MM.1S (cell line): ENCODE measurements at regions not wholly inside any gene's neighbourhood (a gene's known extent, or its start where the extent isn't known, plus 50 kb on each side); places are given as distances from the start of the nearest gene placed in this dataset.

Experiments
- DNase-seq: peaks from one replicate; pipeline ENCODE4 v3.0.0-alpha.2; 2015
- H2AFZ ChIP-seq: fragments of 300-600 bp; sonication (generic); 2 replicates; pipeline ENCODE4 v1.6.0; 2016; ENCODE audit warnings: antibody characterized with exemption, low read length
- H3F3A ChIP-seq: fragments of 300-600 bp; sonication (generic); 2 replicates; pipeline ENCODE4 v1.6.1; 2016; ENCODE audit warnings: mild to moderate bottlenecking, antibody characterized with exemption, low read length, moderate library complexity, mixed read lengths; ENCODE audit not compliant: insufficient read depth
- H3K27ac ChIP-seq: fragments of 300-600 bp; sonication (generic); 2 replicates; pipeline ENCODE4 v1.5.1; 2016; ENCODE audit warnings: mild to moderate bottlenecking, low read length
- H3K27me3 ChIP-seq: fragments of 300-600 bp; sonication (generic); replicated peaks from 2 replicates; pipeline ENCODE4 v1.6.0; 2016; ENCODE audit warnings: low read length; ENCODE audit not compliant: insufficient read depth
- H3K36me3 ChIP-seq: fragments of 300-600 bp; sonication (generic); replicated peaks from 2 replicates; pipeline ENCODE4 v1.6.1; 2016; ENCODE audit warnings: mild to moderate bottlenecking, low read length, mixed read lengths; ENCODE audit not compliant: insufficient read depth
- H3K4me1 ChIP-seq: fragments of 300-600 bp; sonication (generic); 2 replicates; pipeline ENCODE4 v1.6.1; 2016; ENCODE audit warnings: low read length, mixed read lengths
- H3K4me2 ChIP-seq: fragments of 300-600 bp; sonication (generic); 2 replicates; pipeline ENCODE4 v1.6.0; 2016; ENCODE audit warnings: low read depth, low read length
- H3K4me3 ChIP-seq: fragments of 300-600 bp; sonication (generic); 2 replicates; pipeline ENCODE4 v1.5.1; 2016; ENCODE audit warnings: low read length, mixed read lengths
- H3K79me2 ChIP-seq: fragments of 300-600 bp; sonication (generic); 2 replicates; pipeline ENCODE4 v1.6.1; 2016; ENCODE audit warnings: mixed run types, low read length, mixed read lengths
- H3K9ac ChIP-seq: fragments of 300-600 bp; sonication (generic); 2 replicates; pipeline ENCODE4 v1.6.1; 2016; ENCODE audit warnings: low read length, mixed read lengths
- H3K9me2 ChIP-seq: fragments of 300-600 bp; sonication (generic); replicated peaks from 2 replicates; pipeline ENCODE4 v1.6.1; 2016; ENCODE audit warnings: mild to moderate bottlenecking, low read length, mixed read lengths; ENCODE audit not compliant: insufficient read depth
- H3K9me3 ChIP-seq: fragments of 300-600 bp; sonication (generic); replicated peaks from 2 replicates; pipeline ENCODE4 v1.6.1; 2016; ENCODE audit warnings: mild to moderate bottlenecking, low read length, mixed read lengths; ENCODE audit not compliant: insufficient read depth
- H4K20me1 ChIP-seq: fragments of 300-600 bp; sonication (generic); 2 replicates; pipeline ENCODE4 v1.6.1; 2016; ENCODE audit warnings: mild to moderate bottlenecking, low read length, moderate library complexity, mixed read lengths; ENCODE audit not compliant: insufficient read depth
- EZH2 ChIP-seq: fragments of 300-600 bp; sonication (generic); optimal IDR thresholded peaks from 2 replicates; pipeline ENCODE3; 2017; ENCODE audit warnings: low read depth, mild to moderate bottlenecking, antibody characterized with exemption, low read length, mixed read lengths
- EZH2phosphoT487 ChIP-seq: fragments of 300-600 bp; sonication (generic); IDR thresholded peaks from 2 replicates; pipeline ENCODE4 v1.6.1; 2018; ENCODE audit warnings: antibody characterized with exemption, low read length
- TF ChIP-seq, protein P1 (sequence below): fragments of 300-600 bp; sonication (generic); IDR thresholded peaks from 2 replicates; pipeline ENCODE4 v1.5.1; 2016; ENCODE audit warnings: antibody characterized with exemption, low read length, mixed read lengths

DNA sequence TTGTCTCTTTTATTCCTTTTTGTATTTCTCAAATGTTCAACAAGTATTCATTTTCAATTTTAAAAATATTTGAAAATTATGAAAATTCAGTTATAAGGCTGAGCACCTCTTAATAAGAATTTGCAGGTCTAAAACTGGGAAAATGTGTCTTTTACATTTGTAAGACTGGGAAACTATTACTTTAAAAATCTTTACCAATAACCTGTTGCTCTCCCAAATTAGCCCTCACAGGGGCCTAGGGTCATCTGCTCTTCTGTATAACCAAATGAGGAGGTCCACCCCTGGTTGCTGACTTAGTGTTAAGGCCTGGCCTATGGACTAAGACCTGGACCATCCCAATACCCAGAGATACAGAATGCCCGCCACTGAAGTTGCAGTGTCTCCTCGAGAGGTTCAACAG is 280.5 kb downstream of the PLPP3 start:
- H3K36me3 ChIP-seq, result no peaks in the 10 kb centered on the region
- H3K4me1 ChIP-seq, result peaks cover 12% of the 10 kb centered on the region; the same call in 1 of the 2 replicates
- H3K9me3 ChIP-seq, result no peaks in the 10 kb centered on the region
- no peaks in the 10 kb centered on the region for H3K9me2 ChIP-seq
- no peak overlapping the region for H2AFZ ChIP-seq
- no peak overlapping the region for H3K27ac ChIP-seq
- H3K27me3 ChIP-seq, result no peaks in the 10 kb centered on the region
- H3F3A ChIP-seq, result no peaks in the 10 kb centered on the region
- no peak overlapping the region for H3K9ac ChIP-seq
- no peak overlapping the region for H3K4me2 ChIP-seq
- TF ChIP-seq EZH2phosphoT487 (no peak), EZH2 (no peak)
- TF ChIP-seq, protein P1, sequence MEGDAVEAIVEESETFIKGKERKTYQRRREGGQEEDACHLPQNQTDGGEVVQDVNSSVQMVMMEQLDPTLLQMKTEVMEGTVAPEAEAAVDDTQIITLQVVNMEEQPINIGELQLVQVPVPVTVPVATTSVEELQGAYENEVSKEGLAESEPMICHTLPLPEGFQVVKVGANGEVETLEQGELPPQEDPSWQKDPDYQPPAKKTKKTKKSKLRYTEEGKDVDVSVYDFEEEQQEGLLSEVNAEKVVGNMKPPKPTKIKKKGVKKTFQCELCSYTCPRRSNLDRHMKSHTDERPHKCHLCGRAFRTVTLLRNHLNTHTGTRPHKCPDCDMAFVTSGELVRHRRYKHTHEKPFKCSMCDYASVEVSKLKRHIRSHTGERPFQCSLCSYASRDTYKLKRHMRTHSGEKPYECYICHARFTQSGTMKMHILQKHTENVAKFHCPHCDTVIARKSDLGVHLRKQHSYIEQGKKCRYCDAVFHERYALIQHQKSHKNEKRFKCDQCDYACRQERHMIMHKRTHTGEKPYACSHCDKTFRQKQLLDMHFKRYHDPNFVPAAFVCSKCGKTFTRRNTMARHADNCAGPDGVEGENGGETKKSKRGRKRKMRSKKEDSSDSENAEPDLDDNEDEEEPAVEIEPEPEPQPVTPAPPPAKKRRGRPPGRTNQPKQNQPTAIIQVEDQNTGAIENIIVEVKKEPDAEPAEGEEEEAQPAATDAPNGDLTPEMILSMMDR, result no peak
- no peaks in the 10 kb centered on the region for H4K20me1 ChIP-seq
- no peak for DNase-seq
- H3K79me2 ChIP-seq, result no peaks in the 10 kb centered on the region
- no peak overlapping the region for H3K4me3 ChIP-seq

DNA sequence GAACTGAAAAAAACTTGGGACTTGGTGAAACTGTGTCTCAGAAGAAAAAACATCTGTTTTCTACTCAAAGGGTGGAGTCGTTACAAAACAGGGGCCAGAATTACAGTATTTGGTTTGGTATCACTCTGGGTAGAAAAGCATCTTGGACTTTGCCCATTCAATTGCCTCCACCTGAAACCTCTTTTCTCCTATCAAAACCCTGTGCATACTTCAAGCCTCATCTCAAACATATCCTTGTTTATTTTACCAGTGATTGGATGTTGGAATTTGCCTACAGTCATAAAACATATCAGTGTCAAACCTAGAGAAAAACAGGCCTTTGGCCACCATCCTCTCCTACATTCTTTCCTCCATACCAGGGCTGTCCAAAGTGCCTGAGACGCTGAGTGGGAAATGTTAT is 281.5 kb downstream of the PLPP3 start:
- no peak overlapping the region for H3K9ac ChIP-seq
- H3K27ac ChIP-seq, result no peak overlapping the region
- H3K27me3 ChIP-seq, result no peaks in the 10 kb centered on the region
- no peaks in the 10 kb centered on the region for H4K20me1 ChIP-seq
- TF ChIP-seq EZH2phosphoT487 (no peak), EZH2 (no peak)
- TF ChIP-seq, protein P1, result no peak
- no peaks in the 10 kb centered on the region for H3K9me2 ChIP-seq
- H3K36me3 ChIP-seq, result no peaks in the 10 kb centered on the region
- H3K4me2 ChIP-seq, result no peak overlapping the region
- H2AFZ ChIP-seq, result no peak overlapping the region
- no peaks in the 10 kb centered on the region for H3K9me3 ChIP-seq
- H3K4me3 ChIP-seq, result no peak overlapping the region
- no peak for DNase-seq
- peaks cover 12% of the 10 kb centered on the region; the same call in 1 of the 2 replicates for H3K4me1 ChIP-seq
- H3F3A ChIP-seq, result no peaks in the 10 kb centered on the region
- H3K79me2 ChIP-seq, result no peaks in the 10 kb centered on the region

DNA sequence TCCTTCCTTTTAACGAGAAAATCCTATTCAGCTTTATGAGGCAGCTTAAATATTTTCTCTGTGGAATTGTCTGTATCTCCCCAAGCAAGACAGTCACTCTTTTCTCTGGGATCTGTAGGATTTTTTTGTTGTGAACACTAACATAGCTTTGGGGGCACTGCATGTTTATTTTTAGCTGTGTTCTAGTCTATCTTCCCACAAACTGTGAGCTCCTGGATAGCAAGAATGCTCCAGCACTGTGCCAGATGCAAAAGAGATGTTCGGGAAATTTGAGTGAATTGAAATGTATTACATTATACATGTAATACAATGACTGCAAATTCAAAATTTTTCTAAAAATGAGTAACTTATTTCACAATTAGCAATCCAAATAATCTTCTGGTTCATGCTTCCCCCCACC is 282.2 kb downstream of the PLPP3 start:
- no peak for DNase-seq
- no peaks in the 10 kb centered on the region for H3K9me3 ChIP-seq
- H3K4me1 ChIP-seq, result peaks cover 12% of the 10 kb centered on the region; the same call in 1 of the 2 replicates
- no peaks in the 10 kb centered on the region for H3F3A ChIP-seq
- no peak overlapping the region for H3K4me3 ChIP-seq
- no peak for TF ChIP-seq EZH2phosphoT487
- TF ChIP-seq, protein P1, result no peak
- TF ChIP-seq EZH2, result no peak
- H3K79me2 ChIP-seq, result no peaks in the 10 kb centered on the region
- no peaks in the 10 kb centered on the region for H3K27me3 ChIP-seq
- no peaks in the 10 kb centered on the region for H3K36me3 ChIP-seq
- no peaks in the 10 kb centered on the region for H3K9me2 ChIP-seq
- H3K9ac ChIP-seq, result no peak overlapping the region
- no peaks in the 10 kb centered on the region for H4K20me1 ChIP-seq
- H2AFZ ChIP-seq, result no peak overlapping the region
- H3K27ac ChIP-seq, result no peak overlapping the region
- H3K4me2 ChIP-seq, result no peak overlapping the region
